HepG2 (cell line): ENCODE measurements at regions not wholly inside any gene's neighbourhood (a gene's known extent, or its start where the extent isn't known, plus 50 kb on each side); places are given as distances from the start of the nearest gene placed in this dataset.

Source experiments
- CC2D1A ChIP-seq: sonication (generic); formaldehyde crosslinking; IDR thresholded peaks from 2 replicates; pipeline ENCODE4 v1.8.1; 2023; ENCODE audit warnings: mild to moderate bottlenecking, missing genetic modification reagents
- CEBPG ChIP-seq: IDR thresholded peaks from 2 replicates; pipeline ENCODE4 v1.6.1; 2016
- EP300 ChIP-seq, 3 experiments: sonication (generic) in 1 of 3; formaldehyde crosslinking in 1 of 3; IDR thresholded peaks; 2 replicates each; pipeline versions ENCODE4 v1.5.1 to v1.6.1; 2011 to 2020; ENCODE audit warnings: low read depth in 2 of 3, low read length in 2 of 3, borderline replicate concordance in 1 of 3, improper control_type of control experiment in 1 of 3, mild to moderate bottlenecking in 1 of 3, missing genetic modification reagents in 1 of 3, moderate library complexity in 1 of 3
- FOSL1 ChIP-seq: sonication (generic); formaldehyde crosslinking; IDR thresholded peaks from 2 replicates; pipeline ENCODE4 v1.9.0; 2021; ENCODE audit warnings: missing genetic modification reagents, borderline replicate concordance
- ONECUT2 ChIP-seq: sonication (generic); formaldehyde crosslinking; IDR thresholded peaks from 2 replicates; pipeline ENCODE4 v1.4.0; 2020; ENCODE audit warnings: missing genetic modification reagents
- PAXIP1 ChIP-seq: sonication (generic); formaldehyde crosslinking; conservative IDR thresholded peaks from 2 replicates; pipeline ENCODE4 v1.4.0; 2020; ENCODE audit warnings: mild to moderate bottlenecking, missing genetic modification reagents, moderate library complexity
- REST ChIP-seq, 2 experiments: IDR thresholded peaks; 2 replicates each; pipeline ENCODE4 v1.6.1; 2011 to 2012; ENCODE audit warnings: low read length in 2 of 2, borderline replicate concordance in 1 of 2, low read depth in 1 of 2, mild to moderate bottlenecking in 1 of 2, moderate library complexity in 1 of 2
- TOE1 ChIP-seq: sonication (generic); formaldehyde crosslinking; IDR thresholded peaks from 2 replicates; pipeline ENCODE4 v1.4.0; 2020; ENCODE audit warnings: mild to moderate bottlenecking, missing genetic modification reagents
- ZBTB10 ChIP-seq: sonication (generic); formaldehyde crosslinking; IDR thresholded peaks from 2 replicates; pipeline ENCODE4 v1.4.0; 2020; ENCODE audit warnings: missing genetic modification reagents, borderline replicate concordance
- ZNF225 ChIP-seq: sonication (generic); formaldehyde crosslinking; IDR thresholded peaks from 2 replicates; pipeline ENCODE4 v1.4.0; 2020; ENCODE audit warnings: mild to moderate bottlenecking, missing genetic modification reagents
- TF ChIP-seq, protein P1 (sequence below): sonication (generic); formaldehyde crosslinking; IDR thresholded peaks from 2 replicates; pipeline ENCODE4 v1.4.0; 2020; ENCODE audit warnings: missing genetic modification reagents

DNA sequence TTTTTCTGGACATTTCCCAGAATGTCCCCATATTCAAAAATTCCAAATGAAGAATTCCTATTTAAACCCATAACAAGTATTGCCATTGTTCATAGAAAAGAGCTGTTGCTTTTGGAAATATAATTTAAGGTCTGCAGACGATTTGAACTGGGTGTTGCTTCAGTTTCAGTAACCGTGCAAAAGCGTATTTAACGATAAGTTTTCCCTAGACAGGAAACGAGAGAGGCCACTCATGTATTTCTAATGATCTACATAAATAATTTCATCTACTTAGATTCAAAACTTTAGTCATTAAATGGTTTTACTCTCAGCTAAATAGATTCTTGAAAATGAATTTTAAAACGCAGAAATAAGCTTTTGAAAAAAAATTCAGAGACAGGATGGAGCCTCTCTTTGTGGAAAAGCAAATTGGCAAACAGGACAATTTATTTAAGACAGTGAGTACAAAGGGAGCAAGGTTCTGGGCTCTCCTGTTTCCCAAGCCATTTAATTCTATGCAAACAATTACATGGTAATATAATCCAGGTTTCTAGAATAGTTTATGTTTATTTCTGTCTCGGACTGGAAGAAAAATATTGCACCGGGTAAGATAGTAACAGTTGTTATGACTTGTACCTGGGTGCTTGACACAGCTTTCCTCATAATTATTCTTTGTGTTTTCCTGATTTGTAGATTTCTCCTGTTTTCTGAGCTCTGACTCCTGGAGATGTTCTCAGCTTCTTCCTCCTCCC is 263.0 kb downstream of the BAMBI start (continued):
- TF ChIP-seq REST (IDR thresholded peaks at IDR 0.05; ENCODE audit: borderline replicate concordance in 1 of 2, low read depth in 1 of 2, low read length in 2 of 2) (no peak), TOE1 (CRISPR knock-in tag) (no peak), EP300 (IDR thresholded peaks at IDR 0.05; ENCODE audit: low read depth in 2 of 2, low read length in 2 of 2) (peak in 1 of 2 experiments; percentile 93; a peak in 3 of 4 replicates), EP300 (CRISPR knock-in tag; IDR thresholded peaks at IDR 0.05; ENCODE audit: borderline replicate concordance) (no peak; the same call in 1 of the 2 replicates), ZBTB10 (CRISPR knock-in tag) (no peak), FOSL1 (CRISPR knock-in tag) (no peak), CEBPG (CRISPR knock-in tag) (0 out of 2 replicates have a peak, but pooled peaks have one; percentile 4), ZNF225 (no peak), ONECUT2 (CRISPR knock-in tag) (no peak), PAXIP1 (CRISPR knock-in tag) (peak; percentile 42; the same call in 1 of the 2 replicates), CC2D1A (CRISPR knock-in tag) (no peak)
- TF ChIP-seq, protein P1, sequence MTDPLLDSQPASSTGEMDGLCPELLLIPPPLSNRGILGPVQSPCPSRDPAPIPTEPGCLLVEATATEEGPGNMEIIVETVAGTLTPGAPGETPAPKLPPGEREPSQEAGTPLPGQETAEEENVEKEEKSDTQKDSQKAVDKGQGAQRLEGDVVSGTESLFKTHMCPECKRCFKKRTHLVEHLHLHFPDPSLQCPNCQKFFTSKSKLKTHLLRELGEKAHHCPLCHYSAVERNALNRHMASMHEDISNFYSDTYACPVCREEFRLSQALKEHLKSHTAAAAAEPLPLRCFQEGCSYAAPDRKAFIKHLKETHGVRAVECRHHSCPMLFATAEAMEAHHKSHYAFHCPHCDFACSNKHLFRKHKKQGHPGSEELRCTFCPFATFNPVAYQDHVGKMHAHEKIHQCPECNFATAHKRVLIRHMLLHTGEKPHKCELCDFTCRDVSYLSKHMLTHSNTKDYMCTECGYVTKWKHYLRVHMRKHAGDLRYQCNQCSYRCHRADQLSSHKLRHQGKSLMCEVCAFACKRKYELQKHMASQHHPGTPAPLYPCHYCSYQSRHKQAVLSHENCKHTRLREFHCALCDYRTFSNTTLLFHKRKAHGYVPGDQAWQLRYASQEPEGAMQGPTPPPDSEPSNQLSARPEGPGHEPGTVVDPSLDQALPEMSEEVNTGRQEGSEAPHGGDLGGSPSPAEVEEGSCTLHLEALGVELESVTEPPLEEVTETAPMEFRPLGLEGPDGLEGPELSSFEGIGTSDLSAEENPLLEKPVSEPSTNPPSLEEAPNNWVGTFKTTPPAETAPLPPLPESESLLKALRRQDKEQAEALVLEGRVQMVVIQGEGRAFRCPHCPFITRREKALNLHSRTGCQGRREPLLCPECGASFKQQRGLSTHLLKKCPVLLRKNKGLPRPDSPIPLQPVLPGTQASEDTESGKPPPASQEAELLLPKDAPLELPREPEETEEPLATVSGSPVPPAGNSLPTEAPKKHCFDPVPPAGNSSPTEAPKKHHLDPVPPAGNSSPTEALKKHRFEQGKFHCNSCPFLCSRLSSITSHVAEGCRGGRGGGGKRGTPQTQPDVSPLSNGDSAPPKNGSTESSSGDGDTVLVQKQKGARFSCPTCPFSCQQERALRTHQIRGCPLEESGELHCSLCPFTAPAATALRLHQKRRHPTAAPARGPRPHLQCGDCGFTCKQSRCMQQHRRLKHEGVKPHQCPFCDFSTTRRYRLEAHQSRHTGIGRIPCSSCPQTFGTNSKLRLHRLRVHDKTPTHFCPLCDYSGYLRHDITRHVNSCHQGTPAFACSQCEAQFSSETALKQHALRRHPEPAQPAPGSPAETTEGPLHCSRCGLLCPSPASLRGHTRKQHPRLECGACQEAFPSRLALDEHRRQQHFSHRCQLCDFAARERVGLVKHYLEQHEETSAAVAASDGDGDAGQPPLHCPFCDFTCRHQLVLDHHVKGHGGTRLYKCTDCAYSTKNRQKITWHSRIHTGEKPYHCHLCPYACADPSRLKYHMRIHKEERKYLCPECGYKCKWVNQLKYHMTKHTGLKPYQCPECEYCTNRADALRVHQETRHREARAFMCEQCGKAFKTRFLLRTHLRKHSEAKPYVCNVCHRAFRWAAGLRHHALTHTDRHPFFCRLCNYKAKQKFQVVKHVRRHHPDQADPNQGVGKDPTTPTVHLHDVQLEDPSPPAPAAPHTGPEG (CRISPR knock-in tag), result no peak
